DLD1 (cell line): ENCODE measurements at regions not wholly inside any gene's neighbourhood (a gene's known extent, or its start where the extent isn't known, plus 50 kb on each side); places are given as distances from the start of the nearest gene placed in this dataset.

Experiments used
- in situ Hi-C: cut with HindIII; loops from 2 replicates; pipeline ENCODE4 v1.10.0; 2017; ENCODE audit warnings: low sequenced_read_pairs

DNA sequence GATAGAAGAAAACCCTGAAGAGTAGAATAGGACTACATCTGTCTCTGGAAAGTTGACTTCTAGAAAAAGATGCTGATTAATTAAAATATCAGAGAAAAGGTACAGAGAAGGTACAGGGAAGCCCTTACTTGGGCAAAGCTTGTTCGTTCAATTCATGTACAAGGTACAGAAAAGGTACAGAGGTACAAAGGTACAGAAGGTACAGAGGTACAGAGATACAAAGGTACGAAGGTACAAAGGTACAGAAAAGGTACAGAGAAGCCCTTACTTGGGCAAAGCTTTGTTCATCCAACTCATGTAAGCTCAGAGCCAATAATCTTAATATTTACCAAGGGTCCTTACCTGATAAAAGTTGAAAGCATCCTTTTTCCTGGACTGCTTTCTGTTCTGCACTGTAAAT is 182.3 kb downstream of the PCSK1 start:
- in situ Hi-C loops = no loop called here

GRCh38 chr5:96248131-96248530 is 184.9 kb downstream of the PCSK1 start:
- in situ Hi-C loops = no loop called here

DNA sequence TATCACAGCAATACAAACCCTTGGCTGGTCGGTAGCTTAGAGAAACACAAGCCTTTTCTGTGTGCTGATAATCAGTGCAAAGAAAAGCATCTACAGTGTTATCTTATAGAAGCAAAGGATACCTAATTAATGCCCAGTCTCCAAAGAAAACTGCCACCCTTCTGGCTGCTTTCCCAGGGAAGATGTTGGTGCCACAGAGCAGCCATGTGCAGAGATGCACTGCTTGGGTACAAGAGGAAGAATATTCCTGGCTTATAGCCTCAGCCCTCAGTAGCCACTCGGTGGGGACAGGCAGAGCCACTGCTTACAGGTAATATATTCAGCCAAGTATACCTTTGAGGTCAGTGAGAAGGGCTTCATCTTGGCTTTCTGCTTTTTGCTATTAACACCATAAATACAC is 185.3 kb downstream of the PCSK1 start:
- in situ Hi-C loops = no loop called here

- in situ Hi-C loops = no loop called here
Measured at GRCh38 chr5:96247097-96247701, 185.8 kb downstream of the PCSK1 start.

DNA sequence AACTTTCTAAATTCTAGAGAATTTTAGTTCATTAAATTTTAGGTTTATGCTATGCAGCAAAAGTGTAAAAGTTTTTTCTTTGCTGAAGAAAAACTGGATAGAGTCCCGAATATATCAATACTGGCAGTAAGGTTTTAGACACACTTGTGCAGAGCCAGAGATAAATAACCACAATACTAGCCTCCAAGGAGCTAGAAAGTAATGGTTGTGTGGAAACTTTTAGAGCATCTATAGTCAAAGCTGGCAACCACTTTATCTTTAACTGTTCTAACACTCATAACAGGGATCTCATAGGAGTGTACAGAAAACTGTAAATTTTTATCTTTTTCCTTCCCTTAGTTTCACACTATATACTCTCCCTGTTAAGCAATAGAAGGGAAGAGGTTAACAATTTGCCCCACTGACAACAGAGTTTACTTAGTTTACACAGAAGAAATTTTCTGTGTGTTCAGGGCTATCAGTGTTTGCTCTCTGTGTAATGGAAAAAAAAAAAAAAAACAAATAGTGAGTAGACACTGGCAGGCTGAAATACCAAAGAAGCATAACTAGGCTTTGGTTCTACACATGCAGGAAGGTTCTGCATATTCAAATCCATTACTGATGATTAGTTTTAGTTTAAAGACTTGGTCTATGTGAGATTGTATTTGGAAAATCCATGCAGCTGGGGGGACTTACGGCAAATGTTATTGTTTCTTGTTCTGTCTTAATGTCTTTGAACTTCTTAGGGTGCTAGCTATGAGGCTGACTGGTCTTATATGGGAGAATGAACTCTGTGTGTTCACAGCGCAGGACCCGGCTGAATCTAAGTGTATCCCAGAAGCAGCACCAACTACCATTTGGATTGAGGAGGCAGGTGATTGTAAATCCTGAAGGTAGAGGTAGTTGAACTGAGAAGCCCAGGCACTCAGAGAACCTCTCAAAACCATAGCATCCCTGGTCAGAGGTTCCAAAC is 187.6 kb downstream of the PCSK1 start:
- in situ Hi-C loops = no loop called here

DNA sequence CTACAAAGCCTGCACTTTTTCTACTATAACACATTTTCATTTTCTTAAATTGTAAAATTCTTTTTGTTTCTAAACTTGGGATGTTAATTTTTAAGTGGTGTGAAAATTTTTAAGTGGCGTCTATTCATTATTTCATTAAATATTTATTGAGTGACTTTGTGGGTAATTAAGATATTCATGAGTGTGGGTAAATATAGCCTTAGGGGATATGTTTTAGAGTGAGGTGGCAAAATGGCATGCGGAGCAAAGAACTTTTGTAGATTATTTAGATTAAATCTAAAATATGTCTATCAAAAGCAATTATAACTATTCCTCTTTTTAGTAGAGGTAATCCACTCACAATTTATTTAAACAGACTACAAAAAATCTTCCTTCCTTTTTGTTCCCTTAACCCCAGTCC is 188.4 kb downstream of the PCSK1 start:
- in situ Hi-C loops = no loop called here

- in situ Hi-C loops = no loop called here
Measured at GRCh38 chr5:96243862-96244261, 189.2 kb downstream of the PCSK1 start.

DNA sequence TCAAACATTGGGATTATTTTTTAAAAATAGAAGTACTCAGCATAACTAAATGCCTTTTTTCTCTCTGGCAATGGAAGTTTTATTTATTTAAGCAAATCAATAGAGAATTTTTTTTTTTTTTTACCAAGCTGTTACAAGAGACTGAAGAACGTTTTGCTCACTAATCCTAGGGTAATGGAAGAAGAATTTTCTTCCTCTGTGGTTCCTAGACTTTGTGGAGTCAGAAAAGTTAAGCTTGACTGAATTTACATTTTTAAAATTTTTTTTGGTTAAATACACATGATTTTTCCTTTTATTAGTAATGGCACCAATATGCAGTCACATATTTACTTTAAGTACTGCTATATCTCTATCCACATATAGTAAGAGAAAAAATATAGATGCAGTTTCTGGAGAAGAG is 189.8 kb downstream of the PCSK1 start:
- in situ Hi-C loops = no loop called here

- in situ Hi-C loops = no loop called here
Measured at GRCh38 chr5:96242571-96242970, 190.5 kb downstream of the PCSK1 start.

DNA sequence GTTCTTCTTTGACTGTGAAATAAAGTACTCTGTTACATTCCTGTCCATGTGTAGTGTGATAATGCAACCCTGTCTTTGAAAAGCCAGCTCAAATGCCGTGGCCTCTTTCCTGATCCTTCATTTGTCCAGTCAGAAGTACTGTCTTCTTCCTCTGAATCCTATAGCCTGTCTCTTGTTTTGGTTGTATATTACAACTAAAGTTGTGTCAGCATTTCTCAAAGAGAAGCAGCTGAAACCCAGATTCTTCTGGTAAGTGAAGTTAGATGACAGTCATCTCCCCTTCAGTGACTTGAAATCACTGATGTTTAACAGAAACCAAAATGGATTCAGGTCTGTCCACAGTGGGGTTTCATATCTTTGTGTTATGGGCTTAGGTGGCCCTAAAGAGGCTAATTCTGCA is 196.2 kb downstream of the PCSK1 start:
- in situ Hi-C loops = loop anchor here (5.0 kb wide), 1 partner anchor 55 kb away; no protein-coding TSS in a partner anchor

GRCh38 chr5:96236051-96236450 is 197.0 kb downstream of the PCSK1 start:
- in situ Hi-C loops = loop anchor here (5.0 kb wide), 1 partner anchor 56 kb away; no protein-coding TSS in a partner anchor

GRCh38 chr5:96235008-96235910 is 197.8 kb downstream of the PCSK1 start:
- in situ Hi-C loops = loop anchor here (5.0 kb wide), 1 partner anchor 57 kb away; no protein-coding TSS in a partner anchor

DNA sequence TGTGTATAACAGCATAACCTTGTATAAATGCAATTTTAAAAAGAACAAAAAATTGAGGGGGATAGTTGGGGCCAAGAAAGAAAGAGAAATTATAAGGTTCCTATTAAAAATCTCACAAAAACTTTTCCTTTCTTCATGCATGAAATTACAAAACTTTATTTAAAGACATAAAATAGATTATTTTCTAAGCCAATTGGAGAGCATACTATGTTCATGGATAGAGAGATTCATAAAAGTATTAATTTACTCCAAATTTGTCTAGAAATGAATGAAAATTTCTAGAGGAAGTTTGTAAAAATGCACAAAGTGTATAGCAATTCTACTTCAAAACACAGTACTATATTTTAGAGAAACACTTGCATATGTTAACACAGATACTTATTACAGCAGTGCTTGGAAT is 200.4 kb downstream of the PCSK1 start:
- in situ Hi-C loops = no loop called here

GRCh38 chr5:96229188-96229587 is 203.9 kb downstream of the PCSK1 start:
- in situ Hi-C loops = no loop called here

DNA sequence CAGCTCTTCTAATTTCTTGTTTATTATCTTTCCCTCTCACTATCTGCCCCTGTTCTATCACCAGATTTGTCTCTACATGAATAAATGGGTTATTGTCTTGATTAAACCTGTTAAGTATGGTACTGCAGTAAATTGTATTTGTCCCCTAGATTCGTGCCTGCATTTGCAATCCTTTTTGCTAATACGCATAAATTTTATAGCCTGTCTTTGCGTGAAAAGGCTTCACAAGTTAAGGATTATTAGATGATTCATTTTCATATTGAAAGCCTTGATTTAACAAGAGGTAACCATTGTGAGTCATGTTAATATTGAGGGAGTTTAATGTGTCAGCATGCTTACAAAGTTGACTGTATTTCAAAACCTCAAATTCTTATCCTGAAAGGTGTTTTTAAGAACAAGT is 204.6 kb downstream of the PCSK1 start:
- in situ Hi-C loops = no loop called here

- in situ Hi-C loops = no loop called here
Measured at GRCh38 chr5:96227957-96228356, 205.1 kb downstream of the PCSK1 start.

- in situ Hi-C loops = no loop called here
Measured at GRCh38 chr5:96226941-96227552, 206.0 kb downstream of the PCSK1 start.

DNA sequence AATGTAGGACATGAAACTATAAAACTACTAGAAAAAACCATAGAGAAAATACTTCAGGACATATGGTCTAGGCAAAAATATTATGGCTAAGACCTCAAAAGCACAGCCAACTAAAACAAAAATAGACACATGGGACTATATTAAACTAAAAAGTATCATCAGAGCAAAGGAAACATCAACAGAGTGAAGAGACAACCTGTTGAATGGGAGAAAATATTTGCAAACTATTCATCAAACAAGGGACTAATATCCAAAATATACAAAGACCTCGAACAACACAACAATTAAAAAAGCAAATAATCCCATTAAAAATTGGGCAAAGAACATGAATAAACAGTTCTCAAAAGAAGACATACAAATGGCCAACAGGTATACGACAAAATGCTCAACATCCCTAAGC is 210.9 kb downstream of the PCSK1 start:
- in situ Hi-C loops = no loop called here

GRCh38 chr5:96220610-96221390 is 212.2 kb downstream of the PCSK1 start:
- in situ Hi-C loops = no loop called here
